ENCODE measurements at regions not wholly inside any gene's neighbourhood (a gene's known extent, or its start where the extent isn't known, plus 50 kb on each side); places are given as distances from the start of the nearest gene placed in this dataset.
A peak's percentile ranks its signal among the peaks of the same experiment; 100 is the strongest.

DNA sequence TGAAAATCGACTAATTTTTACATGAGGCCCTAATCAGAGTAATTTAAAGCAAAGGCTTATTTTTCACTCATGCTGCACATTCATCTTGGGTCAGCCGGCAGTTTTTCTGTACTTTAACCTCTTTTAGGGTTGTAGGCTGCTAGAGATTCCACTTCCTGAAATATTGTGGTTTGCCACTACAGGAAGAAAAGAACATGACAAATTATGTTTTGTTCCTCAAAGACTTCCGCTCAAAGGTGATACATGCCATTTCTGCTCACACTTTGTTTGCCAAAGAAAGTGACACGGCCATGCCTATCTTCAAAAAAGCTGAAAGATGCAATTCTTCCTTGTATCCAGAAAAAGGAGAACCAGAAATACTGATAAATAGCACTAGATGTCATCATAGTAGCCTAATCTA is 183.4 kb upstream of the PPFIA2 start:
- Histone ChIP-seq H4K20me1 (ENCODE audit: insufficient read depth, low read length) (no peaks in the 10 kb centered on the region), H3K9me3 (replicated peaks; ENCODE audit: insufficient read depth, low read length) (no peaks in the 10 kb centered on the region), H3F3A (ENCODE audit: insufficient read depth, low read length) (no peaks in the 10 kb centered on the region), H3K4me1 (ENCODE audit: low read length) (peaks cover 9% of the 10 kb centered on the region), H3K4me2 (ENCODE audit: low read depth, low read length) (peak overlapping the region; percentile 56), H3K79me2 (ENCODE audit: low read length) (no peaks in the 10 kb centered on the region), H2AFZ (ENCODE audit: low read length) (no peak overlapping the region), H3K27ac (ENCODE audit: low read length) (peak overlapping the region; percentile 2; the same call in 1 of the 2 replicates), H3K9ac (ENCODE audit: low read length) (no peak overlapping the region), H3K27me3 (replicated peaks; ENCODE audit: insufficient read depth, low read length) (no peaks in the 10 kb centered on the region), H3K9me2 (replicated peaks; ENCODE audit: insufficient read depth, low read length) (no peaks in the 10 kb centered on the region), H3K36me3 (replicated peaks; ENCODE audit: insufficient read depth, low read length) (no peaks in the 10 kb centered on the region), H3K4me3 (ENCODE audit: low read length) (no peak overlapping the region)
- TF ChIP-seq, protein P1, sequence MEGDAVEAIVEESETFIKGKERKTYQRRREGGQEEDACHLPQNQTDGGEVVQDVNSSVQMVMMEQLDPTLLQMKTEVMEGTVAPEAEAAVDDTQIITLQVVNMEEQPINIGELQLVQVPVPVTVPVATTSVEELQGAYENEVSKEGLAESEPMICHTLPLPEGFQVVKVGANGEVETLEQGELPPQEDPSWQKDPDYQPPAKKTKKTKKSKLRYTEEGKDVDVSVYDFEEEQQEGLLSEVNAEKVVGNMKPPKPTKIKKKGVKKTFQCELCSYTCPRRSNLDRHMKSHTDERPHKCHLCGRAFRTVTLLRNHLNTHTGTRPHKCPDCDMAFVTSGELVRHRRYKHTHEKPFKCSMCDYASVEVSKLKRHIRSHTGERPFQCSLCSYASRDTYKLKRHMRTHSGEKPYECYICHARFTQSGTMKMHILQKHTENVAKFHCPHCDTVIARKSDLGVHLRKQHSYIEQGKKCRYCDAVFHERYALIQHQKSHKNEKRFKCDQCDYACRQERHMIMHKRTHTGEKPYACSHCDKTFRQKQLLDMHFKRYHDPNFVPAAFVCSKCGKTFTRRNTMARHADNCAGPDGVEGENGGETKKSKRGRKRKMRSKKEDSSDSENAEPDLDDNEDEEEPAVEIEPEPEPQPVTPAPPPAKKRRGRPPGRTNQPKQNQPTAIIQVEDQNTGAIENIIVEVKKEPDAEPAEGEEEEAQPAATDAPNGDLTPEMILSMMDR (IDR thresholded peaks at IDR 0.05; ENCODE audit: low read length), result no peak
- TF ChIP-seq EZH2 (optimal IDR thresholded peaks at IDR 0.05; ENCODE audit: low read depth, low read length) (no peak), EZH2phosphoT487 (IDR thresholded peaks at IDR 0.05; ENCODE audit: low read length) (no peak)
- peak; percentile 67 for DNase-seq

DNA sequence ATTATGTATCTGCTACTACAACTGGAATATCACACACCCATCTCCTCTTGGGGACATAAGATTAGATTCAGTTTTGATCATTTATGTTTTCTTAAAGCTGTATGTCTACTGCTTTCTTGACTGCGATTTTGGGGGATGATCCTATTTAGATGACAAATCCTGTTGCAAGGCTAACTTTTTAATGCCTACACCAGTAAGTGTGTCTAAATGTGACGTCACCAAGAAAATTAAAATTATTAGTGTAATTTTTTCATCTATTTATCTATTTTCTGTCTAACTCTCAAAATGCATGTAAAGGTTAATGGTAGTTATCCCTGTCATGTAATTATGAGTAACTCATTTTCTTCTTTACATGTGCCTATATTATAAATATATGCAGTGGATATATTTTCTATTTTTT is 170.9 kb upstream of the PPFIA2 start:
- no peak for DNase-seq
- no peak for TF ChIP-seq EZH2phosphoT487 (IDR thresholded peaks at IDR 0.05; ENCODE audit: low read length)
- TF ChIP-seq EZH2 (optimal IDR thresholded peaks at IDR 0.05; ENCODE audit: low read depth, low read length), result no peak
- TF ChIP-seq, protein P1 (IDR thresholded peaks at IDR 0.05; ENCODE audit: low read length), result no peak
- Histone ChIP-seq H3K79me2 (ENCODE audit: low read length) (no peaks in the 10 kb centered on the region), H3K36me3 (replicated peaks; ENCODE audit: insufficient read depth, low read length) (no peaks in the 10 kb centered on the region), H3K27ac (ENCODE audit: low read length) (no peak overlapping the region), H3K27me3 (replicated peaks; ENCODE audit: insufficient read depth, low read length) (no peaks in the 10 kb centered on the region), H3K9me3 (replicated peaks; ENCODE audit: insufficient read depth, low read length) (no peaks in the 10 kb centered on the region), H4K20me1 (ENCODE audit: insufficient read depth, low read length) (no peaks in the 10 kb centered on the region), H3F3A (ENCODE audit: insufficient read depth, low read length) (no peaks in the 10 kb centered on the region), H2AFZ (ENCODE audit: low read length) (no peak overlapping the region), H3K9me2 (replicated peaks; ENCODE audit: insufficient read depth, low read length) (no peaks in the 10 kb centered on the region), H3K4me3 (ENCODE audit: low read length) (no peak overlapping the region), H3K9ac (ENCODE audit: low read length) (no peak overlapping the region), H3K4me1 (ENCODE audit: low read length) (no peaks in the 10 kb centered on the region), H3K4me2 (ENCODE audit: low read depth, low read length) (no peak overlapping the region)

DNA sequence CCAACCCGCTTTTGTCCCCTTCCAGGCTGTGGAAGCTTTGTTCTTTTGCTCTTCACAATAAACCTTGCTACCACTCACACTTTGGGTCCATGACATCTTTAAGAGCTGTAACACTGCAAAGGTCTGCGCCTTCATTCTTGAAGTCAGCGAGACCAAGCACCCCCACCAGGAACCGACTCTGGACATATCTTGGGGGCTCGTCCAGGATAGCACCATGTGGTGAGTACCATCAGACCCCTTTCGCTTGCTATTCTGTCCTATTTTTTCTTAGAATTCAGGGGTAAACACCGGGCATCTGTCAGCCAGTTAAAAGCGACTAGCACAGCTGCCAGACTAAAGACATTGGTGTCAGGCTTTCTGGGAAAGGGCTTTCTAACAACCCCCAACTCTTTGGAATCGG is 137.6 kb upstream of the PPFIA2 start:
- Histone ChIP-seq H4K20me1 (ENCODE audit: insufficient read depth, low read length) (no peaks in the 10 kb centered on the region), H3K4me2 (ENCODE audit: low read depth, low read length) (no peak overlapping the region), H3K27ac (ENCODE audit: low read length) (no peak overlapping the region), H3K9me2 (replicated peaks; ENCODE audit: insufficient read depth, low read length) (no peaks in the 10 kb centered on the region), H3K9ac (ENCODE audit: low read length) (no peak overlapping the region), H3K4me3 (ENCODE audit: low read length) (no peak overlapping the region), H2AFZ (ENCODE audit: low read length) (no peak overlapping the region), H3K79me2 (ENCODE audit: low read length) (no peaks in the 10 kb centered on the region), H3K9me3 (replicated peaks; ENCODE audit: insufficient read depth, low read length) (no peaks in the 10 kb centered on the region), H3K36me3 (replicated peaks; ENCODE audit: insufficient read depth, low read length) (no peaks in the 10 kb centered on the region), H3K27me3 (replicated peaks; ENCODE audit: insufficient read depth, low read length) (no peaks in the 10 kb centered on the region), H3K4me1 (ENCODE audit: low read length) (no peaks in the 10 kb centered on the region), H3F3A (ENCODE audit: insufficient read depth, low read length) (no peaks in the 10 kb centered on the region)
- DNase-seq, result no peak
- TF ChIP-seq, protein P1 (IDR thresholded peaks at IDR 0.05; ENCODE audit: low read length), result no peak
- TF ChIP-seq EZH2phosphoT487 (IDR thresholded peaks at IDR 0.05; ENCODE audit: low read length), result no peak
- TF ChIP-seq EZH2 (optimal IDR thresholded peaks at IDR 0.05; ENCODE audit: low read depth, low read length), result no peak

Data from MM.1S (cell line).